NCI-H2171 (cell line): ENCODE measurements at regions not wholly inside any gene's neighbourhood (a gene's known extent, or its start where the extent isn't known, plus 50 kb on each side); places are given as distances from the start of the nearest gene placed in this dataset.
"Not testable (repeated sequence)": the region's sequence is repeated elsewhere in the genome, so short reads cannot be mapped to it uniquely, and the experiment has no call there.

ENCODE experiments used
- DNase-seq: peaks from one replicate; lab custom pipeline; 2025; lab: John Stamatoyannopoulos, UW

DNA sequence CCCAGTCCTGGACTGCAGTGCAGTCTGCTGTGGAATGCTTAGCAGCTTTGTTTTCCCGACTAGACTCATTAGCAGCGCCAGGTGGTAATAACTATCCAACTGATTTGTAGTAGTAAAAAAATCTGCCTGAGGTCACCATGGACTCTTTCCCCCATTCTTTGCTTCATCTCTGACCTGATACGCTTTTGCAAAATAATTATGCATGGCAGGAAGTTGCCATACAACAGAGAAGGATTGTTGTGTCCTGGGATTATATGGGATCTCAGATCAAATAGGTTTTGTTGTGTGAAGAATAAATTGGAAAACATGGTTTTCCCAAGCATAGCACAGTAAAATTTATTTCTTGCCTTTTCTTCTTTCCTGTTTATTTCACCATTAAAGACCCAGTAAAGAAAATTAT lies 72.4 kb upstream of the ATP5MC3 start:
- DNase-seq, result no peak

DNA sequence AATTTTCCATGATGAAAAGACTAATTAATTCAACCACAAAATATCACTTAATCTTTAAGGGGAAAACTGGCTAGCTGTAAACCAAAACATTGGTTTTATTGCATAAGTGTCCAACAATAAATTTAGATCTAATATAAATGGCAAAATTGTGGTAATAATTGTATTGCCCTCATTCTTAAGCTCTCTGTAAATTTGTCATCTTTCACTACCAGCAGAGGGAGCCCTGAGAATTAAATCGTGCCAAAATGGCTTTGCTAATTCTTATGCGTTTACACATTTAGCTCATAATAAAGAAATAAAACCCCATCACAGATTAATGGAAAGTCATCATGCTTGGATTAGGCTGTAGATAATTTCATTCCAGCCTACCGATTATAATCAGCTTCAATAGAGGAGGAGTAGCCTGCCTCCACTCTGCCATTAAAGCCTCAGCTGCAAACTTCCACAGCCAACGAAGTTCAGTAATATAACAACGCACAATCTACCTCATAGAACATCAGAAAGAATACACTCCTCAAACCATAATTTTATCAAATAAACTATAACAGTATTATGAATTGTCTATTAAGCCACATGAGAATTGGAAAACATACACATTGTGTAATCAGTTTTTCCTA lies 70.0 kb upstream of the ATP5MC3 start:
- DNase-seq, result no peak

DNA sequence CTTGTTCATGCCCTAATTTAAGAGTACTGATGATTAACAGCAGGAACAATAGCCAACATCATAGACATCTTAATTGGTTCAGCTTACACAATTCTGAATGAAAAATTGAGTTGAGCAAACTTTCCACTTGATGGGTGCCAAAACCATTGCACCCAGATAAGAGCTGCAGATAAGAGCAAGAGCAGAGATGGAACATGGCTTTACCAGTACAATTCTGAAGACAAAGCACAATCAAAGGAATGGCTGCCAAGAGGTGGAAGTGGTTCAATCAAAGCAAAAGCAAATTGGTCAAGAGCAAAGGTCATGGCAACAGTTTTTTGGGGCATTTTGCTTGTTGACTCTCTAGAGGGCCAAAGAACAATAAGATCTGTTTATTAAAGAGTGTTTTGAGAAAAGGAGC lies 65.6 kb upstream of the ATP5MC3 start:
- no peak for DNase-seq

DNA sequence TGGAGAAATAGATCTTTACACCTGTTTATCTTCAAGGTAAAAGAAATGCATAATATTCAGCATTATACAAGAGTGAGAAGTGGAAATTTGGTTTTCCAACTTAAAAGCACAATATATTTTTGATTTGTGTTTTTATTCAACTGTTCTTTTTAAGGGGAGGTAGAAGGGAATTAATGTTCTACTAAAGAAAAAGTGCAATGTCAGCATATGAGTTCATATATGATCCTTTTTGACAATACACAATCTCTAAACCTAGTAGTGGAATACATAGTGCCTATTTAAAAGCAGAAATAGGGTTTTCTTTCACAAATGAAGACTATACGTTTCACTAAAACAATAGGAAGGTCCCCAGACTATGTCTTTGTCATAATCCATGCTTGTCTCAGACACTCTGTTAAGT lies 63.2 kb upstream of the ATP5MC3 start:
- no peak for DNase-seq

DNA sequence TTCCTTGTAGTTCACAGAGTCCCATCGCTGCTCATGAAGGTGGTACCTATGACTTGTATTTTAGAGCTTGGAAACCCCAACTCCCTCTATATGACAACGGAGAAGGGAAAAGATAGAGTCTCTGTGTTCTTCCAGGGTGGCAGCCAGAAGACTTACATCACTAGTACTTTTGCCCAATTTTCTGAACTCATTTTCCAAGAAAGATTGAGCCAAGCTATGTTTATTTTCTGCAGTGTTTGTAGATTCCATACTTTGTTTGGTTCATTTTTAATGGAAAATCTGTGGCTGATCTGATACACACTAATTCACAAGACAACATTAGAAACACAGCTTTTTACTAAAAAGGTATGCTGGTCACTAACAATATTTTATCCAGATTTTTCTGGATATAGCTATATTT lies 60.2 kb upstream of the ATP5MC3 start:
- no peak for DNase-seq

DNA sequence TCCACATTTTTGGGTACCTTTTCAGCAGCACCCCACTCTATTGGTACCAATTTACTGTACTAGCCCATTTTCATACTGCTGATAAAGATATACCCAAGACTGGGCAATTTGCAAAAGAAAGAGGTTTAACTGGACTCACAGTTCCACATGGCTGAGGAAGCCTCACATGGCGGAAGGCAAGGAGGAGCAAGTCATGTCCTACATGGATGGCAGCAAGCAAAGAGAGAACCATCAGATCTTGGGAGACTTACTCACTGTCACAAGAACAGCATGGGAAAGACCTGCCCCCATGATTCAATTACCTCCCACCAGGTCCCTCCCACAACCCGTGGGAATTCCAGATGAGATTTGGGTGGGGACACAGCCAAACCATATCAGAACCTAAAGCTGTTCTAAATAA lies 58.5 kb upstream of the ATP5MC3 start:
- DNase-seq, result not testable (repeated sequence)

DNA sequence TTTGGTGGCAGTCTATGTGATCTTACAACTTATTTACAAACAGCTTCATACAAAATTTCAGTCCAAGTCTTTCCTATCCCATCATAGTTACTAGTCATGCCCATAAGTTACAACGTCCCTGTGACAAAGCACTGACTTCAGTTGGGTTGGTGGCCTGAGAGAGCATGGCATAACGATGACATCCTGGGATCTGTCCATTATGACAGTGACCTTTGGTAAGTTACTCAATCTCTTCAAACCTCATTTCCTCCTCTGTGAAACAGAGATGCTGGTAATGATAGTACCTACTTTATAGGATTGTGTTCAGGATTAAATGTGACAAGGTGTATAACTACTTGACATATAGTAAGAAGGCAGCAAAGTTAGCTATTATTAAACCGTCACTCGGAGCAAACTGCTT lies 55.4 kb upstream of the ATP5MC3 start:
- no peak for DNase-seq

DNA sequence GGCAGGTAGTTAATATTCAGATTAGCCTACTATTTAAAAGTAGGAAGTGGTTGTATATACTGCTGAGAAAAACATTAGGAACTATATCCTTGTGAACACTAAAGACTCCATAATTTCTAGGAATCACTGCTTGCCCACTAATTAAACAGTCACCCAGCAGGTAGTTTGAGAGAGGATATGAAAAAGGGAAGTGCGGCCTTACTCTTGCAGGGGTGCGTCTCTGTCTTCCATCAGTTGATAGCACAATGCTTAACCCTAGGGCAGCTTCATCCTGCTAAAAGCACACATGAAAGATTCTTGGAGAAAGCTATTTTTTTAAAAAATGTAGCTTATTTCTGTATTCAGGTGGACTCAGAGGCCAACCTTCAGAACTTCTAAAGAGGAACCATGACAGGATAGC lies 53.1 kb upstream of the ATP5MC3 start:
- no peak for DNase-seq

DNA sequence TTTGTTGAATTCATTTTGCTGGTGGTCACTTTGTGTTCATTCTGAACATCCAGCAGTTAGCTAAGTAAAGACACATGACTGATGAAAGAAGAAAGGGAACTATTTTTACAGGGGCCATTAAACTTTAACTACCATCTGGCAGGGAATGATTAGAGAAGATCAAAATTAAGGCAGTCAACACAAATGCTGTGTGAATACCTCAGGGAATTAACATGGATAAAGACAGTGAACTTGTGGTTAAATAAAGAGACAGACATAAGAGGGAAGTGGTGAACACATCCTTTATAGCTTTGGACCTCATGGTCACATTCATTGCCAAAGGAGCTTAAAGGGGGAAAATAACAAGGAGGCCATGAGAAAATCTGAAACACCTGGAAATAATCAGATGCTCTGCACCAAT lies 52.6 kb upstream of the ATP5MC3 start:
- DNase-seq, result no peak

DNA sequence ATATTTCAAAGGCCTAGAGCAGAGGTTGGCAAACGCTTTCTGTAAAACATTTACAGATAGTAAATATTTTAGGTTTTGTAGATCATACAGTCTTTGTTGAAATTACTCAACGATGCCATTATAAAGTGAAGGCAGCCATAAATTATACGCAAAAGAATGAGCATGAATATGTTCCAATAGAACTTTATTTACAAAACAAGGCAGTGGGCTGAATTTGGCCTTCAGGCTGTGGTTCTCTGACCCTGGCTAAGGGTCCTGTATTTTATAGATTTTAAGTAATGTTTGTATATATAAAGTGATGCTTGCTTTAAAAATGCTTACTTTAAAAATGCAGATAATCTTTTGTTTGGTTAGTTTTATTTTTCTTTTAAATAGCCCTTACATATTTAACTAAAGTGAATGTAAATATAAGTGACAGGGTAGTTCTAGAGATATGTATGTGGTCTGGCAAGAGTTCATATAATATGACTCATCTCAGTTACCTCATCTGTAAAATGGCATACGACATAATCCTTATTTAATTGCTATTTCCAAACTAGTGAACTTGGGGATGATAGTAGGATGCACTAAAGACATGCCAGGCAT lies 51.7 kb upstream of the ATP5MC3 start:
- no peak for DNase-seq
